Endothelial cell of umbilical vein (primary cell): ENCODE measurements at regions not wholly inside any gene's neighbourhood (a gene's known extent, or its start where the extent isn't known, plus 50 kb on each side); places are given as distances from the start of the nearest gene placed in this dataset.

Source experiments
- BruUV-seq: library from RNA; stranded (reverse); fragments of 400-500 nt; replicated peaks from 2 replicates; lab custom pipeline; 2021; lab: Mats Ljungman, UMichigan
- CTCF ChIA-PET: fragments of 300-600, 350-600 bp; sonication (Branson Sonifier 250); formaldehyde crosslinking; loops from one replicate; lab custom pipeline; 2021; ENCODE audit warnings: antibody characterized with exemption, inconsistent platforms; lab: Charles Lee
- POLR2A ChIA-PET: fragments of 300-600, 350-600 bp; sonication (Branson Sonifier 250); formaldehyde crosslinking; loops from one replicate; lab custom pipeline; 2021; ENCODE audit warnings: antibody characterized with exemption, inconsistent platforms; lab: Charles Lee
- DNase-seq: peaks from one replicate; pipeline ENCODE4 v3.0.0-alpha.2; 2011; ENCODE audit warnings: low read depth, low spot score
- FAIRE-seq: peaks from 2 replicates; lab custom pipeline; 2011; peaks lifted over from hg19 to GRCh38; lab: Jason Lieb, UNC
- H2AFZ ChIP-seq: 2 replicates; pipeline ENCODE4 v1.6.0; 2012; ENCODE audit warnings: low read depth, low read length, control low read depth, inconsistent platforms
- H3K27ac ChIP-seq: 2 replicates; pipeline ENCODE4 v1.5.1; 2011; ENCODE audit warnings: low read depth, mild to moderate bottlenecking, control low read depth, low read length, moderate library complexity; ENCODE audit not compliant: insufficient read depth
- H3K27me3 ChIP-seq, 2 experiments: 2 replicates each; pipeline versions ENCODE4 v1.6.0 to v1.6.1; 2011; ENCODE audit warnings: low read length in 2 of 2, mixed read lengths in 1 of 2; ENCODE audit not compliant: control insufficient read depth in 2 of 2, insufficient read depth in 2 of 2
- H3K36me3 ChIP-seq, 2 experiments: 2 replicates in 1 of 2; 3 replicates in 1 of 2; pipeline ENCODE4 v1.5.1; 2011; ENCODE audit warnings: low read length in 2 of 2, mild to moderate bottlenecking in 1 of 2, moderate library complexity in 1 of 2; ENCODE audit not compliant: control insufficient read depth in 2 of 2, insufficient read depth in 2 of 2; ENCODE audit errors: extremely low read depth in 1 of 2
- H3K4me1 ChIP-seq: 3 replicates; pipeline ENCODE4 v1.5.1; 2011; ENCODE audit warnings: mild to moderate bottlenecking, low read length; ENCODE audit not compliant: control insufficient read depth, insufficient read depth; ENCODE audit errors: extremely low read depth
- H3K4me2 ChIP-seq: 2 replicates; pipeline ENCODE4 v1.6.1; 2011; ENCODE audit warnings: low read length, control low read depth, mixed read lengths; ENCODE audit not compliant: insufficient read depth
- H3K4me3 ChIP-seq, 3 experiments: fragments of 200-600 bp in 1 of 3; sonication (generic), shearing (Covaris generic) in 1 of 3; replicated peaks in 1 of 3; 2 replicates each; pipeline ENCODE4 v1.5.1; 2011 to 2016; ENCODE audit warnings: control low read depth in 3 of 3, low read length in 3 of 3, mild to moderate bottlenecking in 2 of 3, inconsistent platforms in 1 of 3, low read depth in 1 of 3, moderate library complexity in 1 of 3; ENCODE audit not compliant: insufficient read depth in 1 of 3
- H3K79me2 ChIP-seq: 2 replicates; pipeline ENCODE4 v1.6.0; 2012; ENCODE audit warnings: low read length, inconsistent platforms; ENCODE audit not compliant: control insufficient read depth, insufficient read depth
- H3K9ac ChIP-seq: replicated peaks from 2 replicates; pipeline ENCODE3; 2011; ENCODE audit warnings: low read length, control low read depth; ENCODE audit not compliant: insufficient read depth; ENCODE audit errors: extremely low read depth
- H3K9me1 ChIP-seq: replicated peaks from 3 replicates; pipeline ENCODE4 v1.6.0; 2011; ENCODE audit warnings: mild to moderate bottlenecking, low read length; ENCODE audit not compliant: control insufficient read depth, insufficient read depth; ENCODE audit errors: extremely low read depth
- H3K9me3 ChIP-seq: replicated peaks from 2 replicates; pipeline ENCODE4 v1.5.1; 2012; ENCODE audit warnings: low read length, inconsistent platforms; ENCODE audit not compliant: control insufficient read depth, insufficient read depth
- H4K20me1 ChIP-seq: replicated peaks from 2 replicates; pipeline ENCODE3; 2011; ENCODE audit warnings: mild to moderate bottlenecking, low read length; ENCODE audit not compliant: control insufficient read depth, insufficient read depth; ENCODE audit errors: extremely low read depth
- CTCF ChIP-seq, 2 donors: IDR thresholded peaks; 1 replicate in 1 of 2; 2 replicates in 1 of 2; pipeline ENCODE4 v1.5.1; 2011; ENCODE audit warnings: low read length in 2 of 2, mild to moderate bottlenecking in 2 of 2, moderate library complexity in 2 of 2, control low read depth in 1 of 2, inconsistent platforms in 1 of 2, low read depth in 1 of 2; ENCODE audit not compliant: insufficient read depth in 1 of 2; ENCODE audit errors: extremely low read depth in 1 of 2
- EZH2 ChIP-seq: IDR thresholded peaks from 2 replicates; pipeline ENCODE4 v1.6.1; 2012; ENCODE audit warnings: borderline replicate concordance, low read depth, mild to moderate bottlenecking, moderate library complexity, low read length, inconsistent platforms; ENCODE audit not compliant: severe bottlenecking
- FOS ChIP-seq: IDR thresholded peaks from 2 replicates; pipeline ENCODE4 v1.6.1; 2011; ENCODE audit warnings: mild to moderate bottlenecking, low read length, moderate library complexity, borderline replicate concordance; ENCODE audit not compliant: insufficient read depth
- GATA2 ChIP-seq: IDR thresholded peaks from 2 replicates; pipeline ENCODE4 v1.7.0; 2011; ENCODE audit warnings: low read depth, mild to moderate bottlenecking, moderate library complexity, mixed read lengths, low read length; ENCODE audit not compliant: insufficient read length, insufficient read depth
- JUN ChIP-seq: IDR thresholded peaks from 2 replicates; pipeline ENCODE4 v1.6.1; 2011; ENCODE audit warnings: borderline replicate concordance, low read depth; ENCODE audit not compliant: insufficient read length, insufficient read depth
- MAX ChIP-seq: IDR thresholded peaks from 2 replicates; pipeline ENCODE4 v1.6.1; 2011; ENCODE audit not compliant: insufficient read depth, insufficient read length
- MYC ChIP-seq: IDR thresholded peaks from one replicate; pipeline ENCODE4 v1.6.1; 2011; ENCODE audit warnings: mild to moderate bottlenecking, low read depth, low read length
- POLR2A ChIP-seq: IDR thresholded peaks from 2 replicates; pipeline ENCODE4 v1.6.1; 2012; ENCODE audit warnings: low read depth, mild to moderate bottlenecking, control low read depth, low read length
- POLR2AphosphoS5 ChIP-seq: IDR thresholded peaks from 2 replicates; pipeline ENCODE4 v1.6.1; 2012; ENCODE audit warnings: low read depth, mild to moderate bottlenecking, control low read depth, low read length, moderate library complexity; ENCODE audit not compliant: insufficient read depth
- dilution Hi-C: fragments of 300-500 bp; cut with MboI; formaldehyde crosslinking; loops from one replicate; pipeline ENCODE4 v1.15.0; 2019; ENCODE audit warnings: low sequenced_read_pairs; ENCODE audit not compliant: extremely low pct_ligation_motif_present
- intact Hi-C: fragments of 100-400 bp; cut with micrococcal nuclease; formaldehyde crosslinking; loops from one replicate; pipeline ENCODE4 v1.10.0; 2022

GRCh38 chr7:118858651-118859149, 634.2 kb downstream of the ANKRD7 start:
- Histone ChIP-seq H2AFZ (no peak overlapping the region), H3K27ac (no peak overlapping the region), H3K9me3 (peaks cover 4% of the 10 kb centered on the region), H3K9ac (no peak overlapping the region), H3K79me2 (no peaks in the 10 kb centered on the region), H4K20me1 (no peaks in the 10 kb centered on the region), H3K36me3 (no peaks in the 10 kb centered on the region), H3K9me1 (no peaks in the 10 kb centered on the region), H3K4me3 (no peak overlapping the region), H3K27me3 (no peaks in the 10 kb centered on the region), H3K4me1 (no peaks in the 10 kb centered on the region), H3K4me2 (no peak overlapping the region)
- BruUV-seq: no TSS peak
- intact Hi-C loops: no loop called here
- DNase-seq (no peak), FAIRE-seq (no peak)
- ChIA-PET CTCF (no interaction called here), POLR2A (no interaction called here)
- dilution Hi-C loops: no loop called here
- TF ChIP-seq MYC: no peak
- TF ChIP-seq EZH2: no peak
- TF ChIP-seq JUN: no peak
- no peak for TF ChIP-seq POLR2A
- TF ChIP-seq MAX: no peak
- TF ChIP-seq GATA2: no peak
- no peak for TF ChIP-seq POLR2AphosphoS5
- TF ChIP-seq FOS: no peak
- TF ChIP-seq CTCF (IDR thresholded peaks at IDR 0.05; ENCODE audit: extremely low read depth in 1 of 2, insufficient read depth in 1 of 2, low read depth in 1 of 2, low read length in 2 of 2): no peak
